ENCODE measurements at regions not wholly inside any gene's neighbourhood (a gene's known extent, or its start where the extent isn't known, plus 50 kb on each side); places are given as distances from the start of the nearest gene placed in this dataset.

DNA sequence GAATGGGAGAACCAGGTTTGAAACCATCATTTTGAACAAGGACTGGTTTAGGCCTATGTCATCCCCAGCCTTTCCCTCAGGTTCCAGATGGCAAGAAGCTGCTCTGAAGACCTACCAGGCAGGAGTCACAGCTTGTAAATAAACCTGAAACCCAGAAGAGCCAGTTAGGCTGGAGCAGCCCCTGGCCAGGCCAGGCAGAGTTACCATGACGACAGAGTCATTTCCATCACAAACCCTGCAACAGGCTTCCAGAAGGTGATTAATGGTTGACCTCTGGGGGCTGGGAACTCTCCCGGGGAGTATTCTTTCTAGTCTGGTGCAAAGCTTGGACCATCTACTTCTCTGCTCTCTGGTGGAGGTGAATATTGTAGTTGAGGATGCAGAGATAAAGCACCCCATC is 164.1 kb upstream of the NCAM1 start:
- Histone ChIP-seq H3K9ac (ENCODE audit: low read length) (no peak overlapping the region), H2AFZ (ENCODE audit: low read length) (no peak overlapping the region), H3K4me1 (ENCODE audit: low read length) (peaks cover 14% of the 10 kb centered on the region), H3K27me3 (ENCODE audit: low read length) (no peaks in the 10 kb centered on the region), H3K4me2 (ENCODE audit: low read depth, low read length, poor library complexity, severe bottlenecking) (no peak overlapping the region), H3K4me3 (ENCODE audit: low read length) (no peak overlapping the region), H3K9me3 (ENCODE audit: low read length) (no peaks in the 10 kb centered on the region), H3K79me2 (ENCODE audit: low read length) (no peaks in the 10 kb centered on the region), H3K9me2 (replicated peaks; ENCODE audit: insufficient read depth, low read length) (no peaks in the 10 kb centered on the region), H3K36me3 (ENCODE audit: insufficient read depth, low read length) (no peaks in the 10 kb centered on the region), H4K20me1 (ENCODE audit: insufficient read depth, low read depth, low read length) (no peaks in the 10 kb centered on the region), H3K27ac (ENCODE audit: low read length) (no peak overlapping the region)
- DNase-seq = no peak

DNA sequence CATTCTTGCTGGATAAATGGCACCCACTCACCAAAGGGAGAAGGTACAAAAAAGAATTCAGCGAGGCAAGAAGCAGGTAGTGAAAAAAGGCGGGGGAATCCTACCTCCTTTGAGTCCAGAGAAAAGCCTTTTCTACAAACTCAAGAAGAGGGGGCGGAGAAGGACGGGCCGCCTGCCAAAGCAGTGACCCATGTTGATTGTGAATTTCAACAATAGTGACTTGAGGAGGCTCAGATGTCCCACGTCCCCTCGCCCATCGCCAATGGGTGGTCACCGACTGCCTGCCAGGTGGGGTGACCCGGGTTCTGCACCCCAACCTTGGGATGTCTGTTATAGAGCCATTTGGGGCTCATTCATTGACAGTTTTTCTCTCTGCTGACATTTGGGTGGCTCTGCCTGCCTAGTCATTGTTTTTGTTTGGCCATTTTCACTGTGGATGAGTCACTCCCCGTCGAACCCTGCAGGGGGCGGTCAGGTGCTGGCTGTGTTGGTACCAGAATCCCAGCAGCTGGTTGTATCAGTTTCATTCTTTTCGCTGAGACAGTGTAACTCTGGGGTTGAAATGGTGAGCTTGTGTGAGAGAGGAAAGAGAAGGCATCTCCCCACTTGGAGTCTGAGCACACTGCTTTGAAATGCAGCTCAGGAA is 163.4 kb upstream of the NCAM1 start:
- peak; percentile 72 for DNase-seq
- no peaks in the 10 kb centered on the region for H3K9me3 ChIP-seq (ENCODE audit: low read length)
- no peaks in the 10 kb centered on the region for H3K36me3 ChIP-seq (ENCODE audit: insufficient read depth, low read length)
- H4K20me1 ChIP-seq (ENCODE audit: insufficient read depth, low read depth, low read length) = no peaks in the 10 kb centered on the region
- no peaks in the 10 kb centered on the region for H3K79me2 ChIP-seq (ENCODE audit: low read length)
- H2AFZ ChIP-seq (ENCODE audit: low read length) = no peak overlapping the region
- H3K27ac ChIP-seq (ENCODE audit: low read length) = no peak overlapping the region
- H3K4me1 ChIP-seq (ENCODE audit: low read length) = peaks cover 14% of the 10 kb centered on the region
- no peaks in the 10 kb centered on the region for H3K9me2 ChIP-seq (replicated peaks; ENCODE audit: insufficient read depth, low read length)
- peak overlapping the region; percentile 26 for H3K4me2 ChIP-seq (ENCODE audit: low read depth, low read length, poor library complexity, severe bottlenecking)
- H3K27me3 ChIP-seq (ENCODE audit: low read length) = no peaks in the 10 kb centered on the region
- H3K4me3 ChIP-seq (ENCODE audit: low read length) = no peak overlapping the region
- no peak overlapping the region for H3K9ac ChIP-seq (ENCODE audit: low read length)

DNA sequence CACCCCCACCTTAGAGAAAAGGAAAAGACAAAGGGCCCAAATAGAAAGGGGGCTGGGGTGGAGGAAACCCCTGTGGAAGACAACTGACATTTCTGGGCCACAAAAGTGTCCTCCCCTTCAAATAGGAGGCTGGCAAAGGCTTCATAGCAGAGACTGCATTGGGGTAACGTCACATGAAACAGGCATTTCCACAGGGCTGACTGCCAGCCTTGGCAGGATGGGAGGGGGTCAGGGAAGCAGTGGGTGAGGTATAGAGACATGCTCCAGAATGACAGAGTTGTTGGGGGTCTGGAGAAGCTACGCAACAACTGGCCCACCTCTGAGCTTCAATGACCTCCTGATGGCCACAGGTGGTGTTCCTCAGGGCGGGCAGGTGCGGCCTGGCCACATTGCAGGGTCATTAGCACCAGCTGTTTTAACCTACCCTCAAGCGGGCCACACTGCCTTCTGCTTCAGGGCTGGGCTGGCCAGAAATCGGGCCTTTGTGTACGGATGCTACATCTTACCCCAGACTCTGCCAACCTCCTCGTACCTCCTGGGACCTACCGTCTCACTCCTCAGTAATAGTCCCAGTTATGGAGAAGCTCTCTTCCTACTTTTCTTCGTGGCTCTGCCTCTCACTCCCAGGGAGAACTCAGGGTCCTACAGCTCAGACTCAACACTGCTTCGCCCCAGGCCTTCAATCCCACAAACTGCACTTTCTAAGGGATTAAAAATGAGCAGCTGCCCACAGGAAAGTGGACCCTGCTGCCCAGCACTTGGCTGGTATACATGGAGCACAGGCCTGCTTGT is 160.0 kb upstream of the NCAM1 start:
- no peaks in the 10 kb centered on the region for H3K36me3 ChIP-seq (ENCODE audit: insufficient read depth, low read length)
- H3K9ac ChIP-seq (ENCODE audit: low read length) = no peak overlapping the region
- H3K27me3 ChIP-seq (ENCODE audit: low read length) = no peaks in the 10 kb centered on the region
- H3K79me2 ChIP-seq (ENCODE audit: low read length) = no peaks in the 10 kb centered on the region
- peaks cover 25% of the 10 kb centered on the region for H3K4me1 ChIP-seq (ENCODE audit: low read length)
- H3K9me3 ChIP-seq (ENCODE audit: low read length) = no peaks in the 10 kb centered on the region
- H3K27ac ChIP-seq (ENCODE audit: low read length) = no peak overlapping the region
- H3K4me2 ChIP-seq (ENCODE audit: low read depth, low read length, poor library complexity, severe bottlenecking) = no peak overlapping the region
- no peaks in the 10 kb centered on the region for H4K20me1 ChIP-seq (ENCODE audit: insufficient read depth, low read depth, low read length)
- no peaks in the 10 kb centered on the region for H3K9me2 ChIP-seq (replicated peaks; ENCODE audit: insufficient read depth, low read length)
- H3K4me3 ChIP-seq (ENCODE audit: low read length) = no peak overlapping the region
- DNase-seq = no peak
- H2AFZ ChIP-seq (ENCODE audit: low read length) = no peak overlapping the region

DNA sequence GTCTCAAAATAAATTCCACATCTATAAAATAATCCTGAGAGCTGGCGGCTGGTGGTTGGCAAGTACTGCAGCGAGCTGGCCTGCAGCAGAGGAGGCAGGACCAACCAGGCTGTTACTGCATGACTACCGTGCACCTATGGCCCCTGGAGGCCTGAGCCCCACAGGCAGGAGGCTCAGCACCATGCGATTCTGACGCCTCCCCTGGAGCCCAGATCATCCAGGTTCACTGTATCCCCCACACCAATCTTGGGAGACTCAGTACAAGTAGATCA is 159.5 kb upstream of the NCAM1 start:
- Histone ChIP-seq H3K4me1 (ENCODE audit: low read length) (peaks cover 30% of the 10 kb centered on the region), H3K27ac (ENCODE audit: low read length) (no peak overlapping the region), H3K9ac (ENCODE audit: low read length) (no peak overlapping the region)

DNA sequence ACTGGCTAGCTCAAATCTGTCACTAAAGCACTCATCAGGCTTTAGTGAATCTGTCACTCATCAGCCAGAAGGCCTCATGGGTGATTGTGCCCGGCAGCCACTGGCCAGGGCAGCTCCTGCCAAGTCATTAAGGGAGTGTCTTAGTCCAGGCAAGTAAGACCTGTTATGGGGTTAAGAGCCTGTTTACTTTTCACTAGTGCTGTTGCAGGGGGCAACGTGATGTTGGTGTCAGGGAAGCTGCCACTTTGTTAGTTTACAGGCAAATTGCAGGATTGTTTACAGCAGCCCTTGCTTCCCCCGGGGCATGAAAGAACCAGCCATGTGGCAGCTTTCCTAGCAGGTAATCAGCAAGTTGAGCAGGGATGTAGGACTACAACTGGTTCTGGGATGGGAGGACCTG is 155.6 kb upstream of the NCAM1 start:
- Histone ChIP-seq H3K27ac (ENCODE audit: low read length) (no peak overlapping the region), H3K36me3 (ENCODE audit: insufficient read depth, low read length) (no peaks in the 10 kb centered on the region), H3K79me2 (ENCODE audit: low read length) (no peaks in the 10 kb centered on the region), H3K9me3 (ENCODE audit: low read length) (no peaks in the 10 kb centered on the region), H3K4me3 (ENCODE audit: low read length) (no peak overlapping the region), H4K20me1 (ENCODE audit: insufficient read depth, low read depth, low read length) (no peaks in the 10 kb centered on the region), H2AFZ (ENCODE audit: low read length) (no peak overlapping the region), H3K4me2 (ENCODE audit: low read depth, low read length, poor library complexity, severe bottlenecking) (no peak overlapping the region), H3K9ac (ENCODE audit: low read length) (no peak overlapping the region), H3K27me3 (ENCODE audit: low read length) (no peaks in the 10 kb centered on the region), H3K4me1 (ENCODE audit: low read length) (peaks cover 27% of the 10 kb centered on the region), H3K9me2 (replicated peaks; ENCODE audit: insufficient read depth, low read length) (no peaks in the 10 kb centered on the region)
- no peak for DNase-seq

More for the DNA sequence above, 159.5 kb upstream of the NCAM1 start:
- Histone ChIP-seq H3K4me2 (ENCODE audit: low read depth, low read length, poor library complexity, severe bottlenecking) (no peak overlapping the region), H3K9me2 (replicated peaks; ENCODE audit: insufficient read depth, low read length) (no peaks in the 10 kb centered on the region), H4K20me1 (ENCODE audit: insufficient read depth, low read depth, low read length) (no peaks in the 10 kb centered on the region), H3K36me3 (ENCODE audit: insufficient read depth, low read length) (no peaks in the 10 kb centered on the region), H3K27me3 (ENCODE audit: low read length) (no peaks in the 10 kb centered on the region), H2AFZ (ENCODE audit: low read length) (no peak overlapping the region), H3K9me3 (ENCODE audit: low read length) (no peaks in the 10 kb centered on the region), H3K4me3 (ENCODE audit: low read length) (no peak overlapping the region), H3K79me2 (ENCODE audit: low read length) (no peaks in the 10 kb centered on the region)
- DNase-seq = no peak

DNA sequence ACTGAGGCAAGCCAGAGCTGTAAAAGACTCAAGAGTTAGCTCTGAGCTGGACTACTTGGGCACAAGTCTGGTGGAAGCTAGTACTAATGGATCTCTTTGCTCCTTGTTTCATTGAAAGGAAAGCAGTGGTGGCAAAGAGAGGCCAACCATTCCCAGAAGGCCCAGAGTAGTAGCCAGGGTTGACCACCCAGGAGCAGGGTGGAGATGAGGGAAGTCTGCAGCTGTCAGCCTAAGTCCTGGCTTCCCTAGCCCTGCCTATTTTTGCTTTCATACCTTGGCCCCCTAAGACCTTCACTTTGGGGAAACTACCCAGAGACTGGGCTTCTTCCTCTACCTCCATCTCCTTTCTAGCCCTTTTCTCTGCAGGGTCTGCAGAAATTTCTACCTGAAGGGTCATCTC is 155.0 kb upstream of the NCAM1 start:
- Histone ChIP-seq H3K27ac (ENCODE audit: low read length) (no peak overlapping the region), H2AFZ (ENCODE audit: low read length) (no peak overlapping the region), H3K4me3 (ENCODE audit: low read length) (no peak overlapping the region), H3K9ac (ENCODE audit: low read length) (no peak overlapping the region), H4K20me1 (ENCODE audit: insufficient read depth, low read depth, low read length) (no peaks in the 10 kb centered on the region), H3K4me1 (ENCODE audit: low read length) (peaks cover 27% of the 10 kb centered on the region), H3K27me3 (ENCODE audit: low read length) (no peaks in the 10 kb centered on the region), H3K79me2 (ENCODE audit: low read length) (no peaks in the 10 kb centered on the region), H3K36me3 (ENCODE audit: insufficient read depth, low read length) (no peaks in the 10 kb centered on the region), H3K9me3 (ENCODE audit: low read length) (no peaks in the 10 kb centered on the region), H3K4me2 (ENCODE audit: low read depth, low read length, poor library complexity, severe bottlenecking) (peak overlapping the region; percentile 13), H3K9me2 (replicated peaks; ENCODE audit: insufficient read depth, low read length) (no peaks in the 10 kb centered on the region)
- no peak for DNase-seq

DNA sequence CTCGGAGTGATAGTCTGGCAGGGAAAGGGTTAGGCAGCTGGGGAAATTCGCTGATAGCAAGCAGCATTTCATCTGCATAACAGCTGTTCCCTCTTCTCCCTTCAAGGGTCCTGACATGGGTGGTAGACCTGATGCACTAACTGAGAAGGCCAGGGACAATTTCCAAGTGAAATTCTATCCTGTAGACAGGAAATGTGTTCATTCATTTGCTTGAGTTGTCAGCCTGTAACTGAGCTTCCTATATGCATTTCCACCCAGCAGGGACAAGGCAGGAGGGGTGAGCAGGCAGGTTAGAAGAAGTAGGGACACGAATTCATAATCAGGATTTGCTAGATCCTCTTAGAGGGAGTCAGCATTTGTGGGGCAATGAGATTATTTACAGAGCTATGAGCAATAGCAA is 154.3 kb upstream of the NCAM1 start:
- Histone ChIP-seq H3K4me3 (ENCODE audit: low read length) (no peak overlapping the region), H3K4me1 (ENCODE audit: low read length) (peaks cover 27% of the 10 kb centered on the region), H3K79me2 (ENCODE audit: low read length) (no peaks in the 10 kb centered on the region), H3K27me3 (ENCODE audit: low read length) (no peaks in the 10 kb centered on the region), H3K9me2 (replicated peaks; ENCODE audit: insufficient read depth, low read length) (no peaks in the 10 kb centered on the region), H3K9ac (ENCODE audit: low read length) (no peak overlapping the region), H4K20me1 (ENCODE audit: insufficient read depth, low read depth, low read length) (no peaks in the 10 kb centered on the region), H3K27ac (ENCODE audit: low read length) (no peak overlapping the region), H2AFZ (ENCODE audit: low read length) (no peak overlapping the region), H3K4me2 (ENCODE audit: low read depth, low read length, poor library complexity, severe bottlenecking) (peak overlapping the region; percentile 13), H3K36me3 (ENCODE audit: insufficient read depth, low read length) (no peaks in the 10 kb centered on the region), H3K9me3 (ENCODE audit: low read length) (no peaks in the 10 kb centered on the region)
- DNase-seq = no peak

DNA sequence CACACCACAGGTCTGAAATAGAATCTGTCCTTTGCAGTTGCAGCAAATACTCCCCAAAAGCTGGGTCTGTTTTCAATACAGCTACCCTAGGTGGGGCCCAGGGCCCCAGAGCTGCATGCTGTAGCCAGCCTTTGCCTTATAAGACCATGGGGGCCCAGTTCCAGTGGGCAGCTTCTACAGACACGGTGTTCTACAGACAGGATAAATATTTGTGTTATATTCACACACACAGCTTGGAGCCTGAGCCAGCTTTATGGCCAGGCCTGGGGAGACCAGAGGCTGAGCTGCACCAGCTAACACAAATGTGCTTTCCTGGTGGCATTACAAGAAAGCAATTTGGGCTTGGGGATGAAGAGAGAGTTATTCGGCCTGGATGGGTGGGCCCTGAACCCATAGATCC is 151.8 kb upstream of the NCAM1 start:
- no peak overlapping the region for H3K4me3 ChIP-seq (ENCODE audit: low read length)
- no peaks in the 10 kb centered on the region for H3K9me3 ChIP-seq (ENCODE audit: low read length)
- H2AFZ ChIP-seq (ENCODE audit: low read length) = no peak overlapping the region

More for the DNA sequence above, 151.8 kb upstream of the NCAM1 start:
- Histone ChIP-seq H3K9me2 (replicated peaks; ENCODE audit: insufficient read depth, low read length) (no peaks in the 10 kb centered on the region), H3K27ac (ENCODE audit: low read length) (no peak overlapping the region), H3K79me2 (ENCODE audit: low read length) (no peaks in the 10 kb centered on the region), H3K9ac (ENCODE audit: low read length) (no peak overlapping the region), H4K20me1 (ENCODE audit: insufficient read depth, low read depth, low read length) (no peaks in the 10 kb centered on the region), H3K4me2 (ENCODE audit: low read depth, low read length, poor library complexity, severe bottlenecking) (no peak overlapping the region), H3K36me3 (ENCODE audit: insufficient read depth, low read length) (no peaks in the 10 kb centered on the region), H3K4me1 (ENCODE audit: low read length) (peaks cover 27% of the 10 kb centered on the region), H3K27me3 (ENCODE audit: low read length) (no peaks in the 10 kb centered on the region)
- no peak for DNase-seq

Measured in Karpas-422 (cell line).